ENCODE measurements at regions not wholly inside any gene's neighbourhood (a gene's known extent, or its start where the extent isn't known, plus 50 kb on each side); places are given as distances from the start of the nearest gene placed in this dataset.

GRCh38 chr3:157789162-157789561 is 285.9 kb upstream of the VEPH1 start:
- TF ChIP-seq CTCF (IDR thresholded peaks at IDR 0.05) = no peak
- TF ChIP-seq POLR2A (IDR thresholded peaks at IDR 0.05; ENCODE audit: low read depth) = no peak
- no peak for TF ChIP-seq POLR2AphosphoS5 (IDR thresholded peaks at IDR 0.05)
